Naive B cell (primary cell): ENCODE measurements at regions not wholly inside any gene's neighbourhood (a gene's known extent, or its start where the extent isn't known, plus 50 kb on each side); places are given as distances from the start of the nearest gene placed in this dataset.

ENCODE experiments used
- ATAC-seq, 2 donors: fragments of 150-1000 bp; cut with Tn5 transposase; 2 replicates each; pipeline ENCODE4 v1.10.0; 2021; ENCODE audit warnings: low read depth in 2 of 2, mild to moderate bottlenecking in 2 of 2, moderate library complexity in 2 of 2
- DNase-seq: peaks from one replicate; pipeline ENCODE4 v3.0.0; 2022
- H3K27ac Mint-ChIP-seq, 6 donors: one replicate each; pipeline ENCODE4 v1.8.0; 2020 to 2022; ENCODE audit warnings: mild to moderate bottlenecking in 6 of 6, mixed read lengths in 6 of 6, moderate library complexity in 5 of 6, inconsistent platforms in 2 of 6
- H3K27me3 Mint-ChIP-seq, 3 donors: one replicate each; pipeline ENCODE4 v1.8.0; 2021 to 2022; ENCODE audit warnings: mixed read lengths in 3 of 3, mild to moderate bottlenecking in 1 of 3
- H3K36me3 Mint-ChIP-seq, 2 donors: one replicate each; pipeline ENCODE4 v1.8.0; 2020 to 2022; ENCODE audit warnings: mixed read lengths in 2 of 2, inconsistent platforms in 1 of 2, mild to moderate bottlenecking in 1 of 2
- H3K4me1 Mint-ChIP-seq, 3 donors: one replicate each; pipeline ENCODE4 v1.8.0; 2020 to 2022; ENCODE audit warnings: mixed read lengths in 3 of 3, inconsistent platforms in 1 of 3, mild to moderate bottlenecking in 1 of 3, moderate library complexity in 1 of 3
- H3K4me3 Mint-ChIP-seq, 8 donors: one replicate each; pipeline ENCODE4 v1.8.0; 2020 to 2022; ENCODE audit warnings: mild to moderate bottlenecking in 8 of 8, mixed read lengths in 8 of 8, moderate library complexity in 8 of 8, inconsistent platforms in 2 of 8
- H3K9me3 Mint-ChIP-seq, 7 donors: one replicate each; pipeline ENCODE4 v1.8.0; 2020 to 2022; ENCODE audit warnings: mixed read lengths in 7 of 7, mild to moderate bottlenecking in 5 of 7, inconsistent platforms in 2 of 7, moderate library complexity in 1 of 7

DNA sequence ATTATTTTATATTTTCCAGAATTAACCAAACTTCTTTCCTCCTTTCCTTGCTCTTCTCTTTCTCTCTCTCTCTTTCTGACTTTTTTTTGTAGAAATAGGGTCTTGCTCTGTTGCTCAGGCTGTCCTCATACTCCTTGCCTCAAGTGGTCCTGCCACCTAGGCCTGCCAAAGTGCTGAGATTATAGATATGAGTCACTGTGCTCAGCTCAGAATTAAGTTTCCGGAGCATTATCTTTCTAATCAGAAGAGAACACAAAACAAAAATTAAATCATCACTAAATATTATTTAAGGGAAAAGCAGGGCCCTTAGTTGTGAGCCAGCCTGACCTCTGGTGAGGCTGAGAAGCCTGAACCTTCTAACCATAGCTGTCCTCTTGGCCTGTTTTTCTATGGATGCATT is 168.2 kb downstream of the SOX2 start:
- Mint-ChIP-seq H3K36me3 (no peaks in the 10 kb centered on the region), H3K4me3 (no peak overlapping the region), H3K27ac (no peak overlapping the region), H3K27me3 (no peaks in the 10 kb centered on the region), H3K9me3 (no peaks in the 10 kb centered on the region), H3K4me1 (no peaks in the 10 kb centered on the region)
- ATAC-seq (no peak), DNase-seq (no peak)

GRCh38 chr3:181880331-181880730 is 168.6 kb downstream of the SOX2 start:
- ATAC-seq (no peak), DNase-seq (no peak)
- no peaks in the 10 kb centered on the region for H3K4me1 Mint-ChIP-seq
- H3K9me3 Mint-ChIP-seq, result no peaks in the 10 kb centered on the region
- no peak overlapping the region for H3K27ac Mint-ChIP-seq
- H3K4me3 Mint-ChIP-seq, result no peak overlapping the region
- H3K27me3 Mint-ChIP-seq, result no peaks in the 10 kb centered on the region
- no peaks in the 10 kb centered on the region for H3K36me3 Mint-ChIP-seq

GRCh38 chr3:181881749-181882148 is 170.0 kb downstream of the SOX2 start:
- H3K27me3 Mint-ChIP-seq, result no peaks in the 10 kb centered on the region
- ATAC-seq (no peak), DNase-seq (no peak)
- H3K4me3 Mint-ChIP-seq, result no peak overlapping the region
- no peaks in the 10 kb centered on the region for H3K9me3 Mint-ChIP-seq
- no peaks in the 10 kb centered on the region for H3K4me1 Mint-ChIP-seq
- H3K27ac Mint-ChIP-seq, result no peak overlapping the region
- no peaks in the 10 kb centered on the region for H3K36me3 Mint-ChIP-seq

DNA sequence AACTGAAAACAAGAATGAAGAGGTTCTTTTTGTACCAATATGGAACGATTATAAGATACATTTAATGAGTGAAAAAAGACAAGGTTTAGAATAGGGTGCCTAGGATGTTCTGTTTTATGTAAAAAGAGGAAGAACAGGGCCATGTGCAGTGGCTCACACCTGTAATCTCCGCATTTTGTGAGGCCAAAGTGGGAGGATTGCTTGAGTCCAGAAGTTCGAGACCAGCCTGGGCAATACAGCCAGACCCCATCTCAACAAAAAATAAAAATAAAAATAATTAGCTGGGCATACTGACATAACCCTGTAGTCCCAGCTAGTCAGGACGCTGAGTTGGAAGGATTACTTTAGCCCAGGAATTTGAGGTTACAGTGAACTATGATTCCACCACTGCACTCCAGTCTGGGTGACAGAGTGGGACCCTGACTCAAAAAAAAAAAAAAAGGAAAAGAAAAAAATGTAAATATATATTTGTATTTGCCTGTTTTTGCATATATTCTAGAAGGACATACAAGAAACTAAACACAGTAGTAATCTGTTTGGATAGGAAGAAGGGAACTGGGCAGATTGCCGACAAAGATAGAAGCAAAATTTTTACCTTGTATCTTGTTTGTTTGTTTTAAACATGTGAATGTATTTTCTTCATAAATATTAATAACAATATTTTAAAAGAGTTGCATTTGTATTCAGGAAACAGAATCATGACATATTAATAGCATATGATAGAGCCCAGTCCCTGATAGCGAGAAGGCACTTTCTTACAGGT is 174.3 kb downstream of the SOX2 start:
- H3K9me3 Mint-ChIP-seq, result no peaks in the 10 kb centered on the region
- ATAC-seq (no peak), DNase-seq (no peak)
- H3K36me3 Mint-ChIP-seq, result no peaks in the 10 kb centered on the region
- no peak overlapping the region for H3K27ac Mint-ChIP-seq
- no peak overlapping the region for H3K4me3 Mint-ChIP-seq
- no peaks in the 10 kb centered on the region for H3K27me3 Mint-ChIP-seq
- H3K4me1 Mint-ChIP-seq, result no peaks in the 10 kb centered on the region

DNA sequence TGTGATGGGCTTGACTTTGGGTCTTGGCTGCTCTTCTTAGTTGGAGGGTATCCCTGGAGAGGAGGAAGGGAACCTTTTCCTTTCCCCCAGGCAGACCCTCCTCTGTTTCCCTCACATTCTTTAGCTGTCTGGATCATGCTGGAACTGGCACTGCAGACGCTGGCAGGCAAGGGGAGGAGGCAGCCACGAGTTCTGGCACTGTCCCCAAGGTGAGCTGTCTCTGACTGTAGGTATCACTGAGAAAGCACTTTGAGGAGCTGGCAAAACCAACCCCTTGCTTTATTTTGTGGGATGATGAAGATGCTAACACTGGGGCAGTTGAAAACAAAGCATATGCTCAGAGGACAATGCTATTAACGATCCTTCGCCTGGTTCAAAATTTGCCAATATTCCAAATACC is 175.0 kb downstream of the SOX2 start:
- Mint-ChIP-seq H3K36me3 (no peaks in the 10 kb centered on the region), H3K4me3 (no peak overlapping the region), H3K4me1 (no peaks in the 10 kb centered on the region)

DNA sequence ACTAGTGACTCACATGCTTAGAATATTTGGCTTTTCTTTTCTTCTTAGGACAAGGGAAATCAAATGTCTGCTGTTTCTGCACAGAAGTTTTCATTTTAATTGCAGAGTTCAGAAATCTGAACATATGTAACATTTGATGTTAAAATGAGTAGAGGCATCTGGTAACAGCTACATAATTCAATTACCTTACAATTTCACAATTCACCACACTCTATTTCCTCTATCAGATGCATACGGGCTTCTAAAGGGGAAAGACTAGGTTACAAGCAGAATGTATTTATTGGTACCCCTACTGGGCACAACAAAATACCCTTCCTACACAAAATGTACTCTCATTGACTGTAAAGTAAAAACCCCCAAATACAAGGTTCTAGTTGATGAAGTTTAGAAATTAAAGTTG is 176.0 kb downstream of the SOX2 start:
- H3K36me3 Mint-ChIP-seq, result no peaks in the 10 kb centered on the region

More for the DNA sequence above, 175.0 kb downstream of the SOX2 start:
- Mint-ChIP-seq H3K27me3 (no peaks in the 10 kb centered on the region), H3K9me3 (no peaks in the 10 kb centered on the region), H3K27ac (no peak overlapping the region)
- DNase-seq (no peak), ATAC-seq (no peak)

GRCh38 chr3:181888234-181888633 is 176.5 kb downstream of the SOX2 start:
- no peaks in the 10 kb centered on the region for H3K9me3 Mint-ChIP-seq
- ATAC-seq (no peak), DNase-seq (no peak)
- H3K27me3 Mint-ChIP-seq, result no peaks in the 10 kb centered on the region
- H3K4me3 Mint-ChIP-seq, result no peak overlapping the region
- no peak overlapping the region for H3K27ac Mint-ChIP-seq
- no peaks in the 10 kb centered on the region for H3K36me3 Mint-ChIP-seq
- no peaks in the 10 kb centered on the region for H3K4me1 Mint-ChIP-seq

More for the DNA sequence above, 176.0 kb downstream of the SOX2 start:
- Mint-ChIP-seq H3K27me3 (no peaks in the 10 kb centered on the region), H3K9me3 (no peaks in the 10 kb centered on the region), H3K4me1 (no peaks in the 10 kb centered on the region), H3K27ac (no peak overlapping the region), H3K4me3 (no peak overlapping the region)
- no peak for ATAC-seq
- DNase-seq, result no peak

- Mint-ChIP-seq H3K4me1 (peaks cover 0 to 3% (median 0%) of the 10 kb centered on the region in 3 donors), H3K27ac (no peak overlapping the region), H3K36me3 (no peaks in the 10 kb centered on the region), H3K9me3 (no peaks in the 10 kb centered on the region), H3K4me3 (no peak overlapping the region), H3K27me3 (no peaks in the 10 kb centered on the region)
- no peak for DNase-seq
- no peak for ATAC-seq
Observed at GRCh38 chr3:181892848-181893247, 181.1 kb downstream of the SOX2 start.

DNA sequence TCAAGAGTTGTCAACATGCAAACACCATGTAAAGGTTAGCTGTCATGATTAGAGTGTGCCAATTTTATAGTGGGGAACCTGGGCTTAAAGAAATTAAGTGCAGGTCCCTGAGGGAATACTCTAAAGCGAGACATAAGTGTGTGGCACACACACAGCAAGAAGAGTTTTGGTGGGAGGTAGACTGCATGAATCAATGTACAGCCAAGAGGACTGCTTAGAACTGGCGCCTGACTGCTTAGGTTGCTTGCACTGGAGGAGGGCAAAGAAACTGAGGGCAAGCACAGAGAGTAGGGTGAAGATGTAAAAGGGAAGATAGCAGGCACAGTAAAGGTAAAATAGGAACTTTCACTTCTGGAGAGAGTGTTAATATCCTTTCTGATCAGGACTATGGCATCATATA is 184.9 kb downstream of the SOX2 start:
- ATAC-seq, result no peak
- no peak for DNase-seq
- H3K27ac Mint-ChIP-seq, result peak overlapping the region in 1 of 6 donors; percentile 77
- no peaks in the 10 kb centered on the region for H3K27me3 Mint-ChIP-seq
- no peaks in the 10 kb centered on the region for H3K36me3 Mint-ChIP-seq
- H3K4me3 Mint-ChIP-seq, result no peak overlapping the region
- H3K9me3 Mint-ChIP-seq, result no peaks in the 10 kb centered on the region
- peaks cover 0 to 7% (median 0%) of the 10 kb centered on the region in 3 donors for H3K4me1 Mint-ChIP-seq

GRCh38 chr3:181899702-181900101 is 188.0 kb downstream of the SOX2 start:
- ATAC-seq (no peak), DNase-seq (no peak)

GRCh38 chr3:181901626-181902025 is 189.9 kb downstream of the SOX2 start:
- H3K4me1 Mint-ChIP-seq, result peaks cover 0 to 5% (median 0%) of the 10 kb centered on the region in 3 donors
- H3K27ac Mint-ChIP-seq, result no peak overlapping the region
- ATAC-seq (no peak), DNase-seq (no peak)
- no peak overlapping the region for H3K4me3 Mint-ChIP-seq
- no peaks in the 10 kb centered on the region for H3K36me3 Mint-ChIP-seq
- no peaks in the 10 kb centered on the region for H3K27me3 Mint-ChIP-seq
- H3K9me3 Mint-ChIP-seq, result no peaks in the 10 kb centered on the region

More at GRCh38 chr3:181899702-181900101, 188.0 kb downstream of the SOX2 start:
- H3K4me3 Mint-ChIP-seq, result no peak overlapping the region
- no peaks in the 10 kb centered on the region for H3K9me3 Mint-ChIP-seq
- H3K36me3 Mint-ChIP-seq, result no peaks in the 10 kb centered on the region
- H3K4me1 Mint-ChIP-seq, result peaks cover 0 to 7% (median 0%) of the 10 kb centered on the region in 3 donors
- no peak overlapping the region for H3K27ac Mint-ChIP-seq
- no peaks in the 10 kb centered on the region for H3K27me3 Mint-ChIP-seq

- Mint-ChIP-seq H3K36me3 (no peaks in the 10 kb centered on the region), H3K4me3 (no peak overlapping the region), H3K27me3 (no peaks in the 10 kb centered on the region), H3K9me3 (peaks cover 0 to 4% (median 0%) of the 10 kb centered on the region in 7 donors), H3K4me1 (peaks cover 0 to 5% (median 4%) of the 10 kb centered on the region in 3 donors), H3K27ac (no peak overlapping the region)
- no peak for DNase-seq
- ATAC-seq, result no peak
Observed at GRCh38 chr3:181906338-181906737, 194.6 kb downstream of the SOX2 start.

- H3K4me1 Mint-ChIP-seq, result peaks cover 0 to 5% (median 4%) of the 10 kb centered on the region in 3 donors
- ATAC-seq (no peak), DNase-seq (no peak)
- H3K27me3 Mint-ChIP-seq, result no peaks in the 10 kb centered on the region
- peaks cover 0 to 4% (median 0%) of the 10 kb centered on the region in 7 donors for H3K9me3 Mint-ChIP-seq
- no peak overlapping the region for H3K4me3 Mint-ChIP-seq
- H3K27ac Mint-ChIP-seq, result peak overlapping the region in 1 of 6 donors; percentile 16
- H3K36me3 Mint-ChIP-seq, result no peaks in the 10 kb centered on the region
Observed at GRCh38 chr3:181909241-181909640, 197.5 kb downstream of the SOX2 start.

- no peak overlapping the region for H3K27ac Mint-ChIP-seq
- ATAC-seq (no peak), DNase-seq (no peak)
- peaks cover 0 to 3% (median 2%) of the 10 kb centered on the region in 3 donors for H3K4me1 Mint-ChIP-seq
- H3K4me3 Mint-ChIP-seq, result peak overlapping the region in 1 of 8 donors; percentile 8
- H3K27me3 Mint-ChIP-seq, result no peaks in the 10 kb centered on the region
- no peaks in the 10 kb centered on the region for H3K36me3 Mint-ChIP-seq
- H3K9me3 Mint-ChIP-seq, result peaks cover 0 to 4% (median 0%) of the 10 kb centered on the region in 7 donors
Observed at GRCh38 chr3:181912384-181912783, 200.7 kb downstream of the SOX2 start.
